ENCODE measurements at regions not wholly inside any gene's neighbourhood (a gene's known extent, or its start where the extent isn't known, plus 50 kb on each side); places are given as distances from the start of the nearest gene placed in this dataset.

- no peaks in the 10 kb centered on the region for H3K79me2 ChIP-seq (ENCODE audit: control insufficient read depth, insufficient read depth, low read length)
- FAIRE-seq (no peak), DNase-seq (ENCODE audit: low read depth, low spot score) (no peak)
- H3K27me3 ChIP-seq (ENCODE audit: control insufficient read depth in 2 of 2, insufficient read depth in 2 of 2, low read length in 2 of 2): no peaks in the 10 kb centered on the region
- ChIA-PET CTCF (no interaction called here), POLR2A (no interaction called here)
- BruUV-seq (replicated peaks): no TSS peak
- H3K36me3 ChIP-seq (ENCODE audit: control insufficient read depth in 2 of 2, extremely low read depth in 1 of 2, insufficient read depth in 2 of 2, low read length in 2 of 2): no peaks in the 10 kb centered on the region
- no peaks in the 10 kb centered on the region for H4K20me1 ChIP-seq (replicated peaks; ENCODE audit: control insufficient read depth, extremely low read depth, insufficient read depth, low read length)
- TF ChIP-seq, protein P1, sequence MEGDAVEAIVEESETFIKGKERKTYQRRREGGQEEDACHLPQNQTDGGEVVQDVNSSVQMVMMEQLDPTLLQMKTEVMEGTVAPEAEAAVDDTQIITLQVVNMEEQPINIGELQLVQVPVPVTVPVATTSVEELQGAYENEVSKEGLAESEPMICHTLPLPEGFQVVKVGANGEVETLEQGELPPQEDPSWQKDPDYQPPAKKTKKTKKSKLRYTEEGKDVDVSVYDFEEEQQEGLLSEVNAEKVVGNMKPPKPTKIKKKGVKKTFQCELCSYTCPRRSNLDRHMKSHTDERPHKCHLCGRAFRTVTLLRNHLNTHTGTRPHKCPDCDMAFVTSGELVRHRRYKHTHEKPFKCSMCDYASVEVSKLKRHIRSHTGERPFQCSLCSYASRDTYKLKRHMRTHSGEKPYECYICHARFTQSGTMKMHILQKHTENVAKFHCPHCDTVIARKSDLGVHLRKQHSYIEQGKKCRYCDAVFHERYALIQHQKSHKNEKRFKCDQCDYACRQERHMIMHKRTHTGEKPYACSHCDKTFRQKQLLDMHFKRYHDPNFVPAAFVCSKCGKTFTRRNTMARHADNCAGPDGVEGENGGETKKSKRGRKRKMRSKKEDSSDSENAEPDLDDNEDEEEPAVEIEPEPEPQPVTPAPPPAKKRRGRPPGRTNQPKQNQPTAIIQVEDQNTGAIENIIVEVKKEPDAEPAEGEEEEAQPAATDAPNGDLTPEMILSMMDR (IDR thresholded peaks at IDR 0.05; ENCODE audit: extremely low read depth in 1 of 2, insufficient read depth in 1 of 2, low read depth in 1 of 2, low read length in 2 of 2): no peak
- TF ChIP-seq POLR2AphosphoS5 (IDR thresholded peaks at IDR 0.05; ENCODE audit: insufficient read depth, low read depth, low read length) (no peak), POLR2A (IDR thresholded peaks at IDR 0.05; ENCODE audit: low read depth, low read length) (no peak), MAX (IDR thresholded peaks at IDR 0.05; ENCODE audit: insufficient read depth, insufficient read length) (no peak), JUN (IDR thresholded peaks at IDR 0.05; ENCODE audit: borderline replicate concordance, insufficient read depth, insufficient read length, low read depth) (no peak), FOS (IDR thresholded peaks at IDR 0.05; ENCODE audit: borderline replicate concordance, insufficient read depth, low read length) (no peak), GATA2 (IDR thresholded peaks at IDR 0.05; ENCODE audit: insufficient read depth, insufficient read length, low read depth, low read length) (no peak), MYC (IDR thresholded peaks at IDR 0.05; ENCODE audit: low read depth, low read length) (no peak), EZH2 (IDR thresholded peaks at IDR 0.05; ENCODE audit: borderline replicate concordance, low read depth, low read length, severe bottlenecking) (no peak)
- intact Hi-C loops (cut with micrococcal nuclease): no loop called here
- no peaks in the 10 kb centered on the region for H3K4me1 ChIP-seq (ENCODE audit: control insufficient read depth, extremely low read depth, insufficient read depth, low read length)
- no peak overlapping the region for H3K4me2 ChIP-seq (ENCODE audit: insufficient read depth, low read length)
- H3K9me3 ChIP-seq (replicated peaks; ENCODE audit: control insufficient read depth, insufficient read depth, low read length): peaks cover 5% of the 10 kb centered on the region
- no peak overlapping the region for H3K27ac ChIP-seq (ENCODE audit: insufficient read depth, low read depth, low read length)
- dilution Hi-C loops (cut with MboI; ENCODE audit: extremely low pct_ligation_motif_present, low sequenced_read_pairs): no loop called here
- H3K9me1 ChIP-seq (replicated peaks; ENCODE audit: control insufficient read depth, extremely low read depth, insufficient read depth, low read length): no peaks in the 10 kb centered on the region
- H2AFZ ChIP-seq (ENCODE audit: low read depth, low read length): no peak overlapping the region
- H3K4me3 ChIP-seq (replicated peaks in 1 of 3; ENCODE audit: insufficient read depth in 1 of 3, low read depth in 1 of 3, low read length in 3 of 3): no peak overlapping the region
- no peak overlapping the region for H3K9ac ChIP-seq (replicated peaks; ENCODE audit: extremely low read depth, insufficient read depth, low read length)
These were observed 156.2 kb downstream of the IRX1 start for GRCh38 chr5:3751846-3752245.
